ENCODE measurements at regions not wholly inside any gene's neighbourhood (a gene's known extent, or its start where the extent isn't known, plus 50 kb on each side); places are given as distances from the start of the nearest gene placed in this dataset.

DNA sequence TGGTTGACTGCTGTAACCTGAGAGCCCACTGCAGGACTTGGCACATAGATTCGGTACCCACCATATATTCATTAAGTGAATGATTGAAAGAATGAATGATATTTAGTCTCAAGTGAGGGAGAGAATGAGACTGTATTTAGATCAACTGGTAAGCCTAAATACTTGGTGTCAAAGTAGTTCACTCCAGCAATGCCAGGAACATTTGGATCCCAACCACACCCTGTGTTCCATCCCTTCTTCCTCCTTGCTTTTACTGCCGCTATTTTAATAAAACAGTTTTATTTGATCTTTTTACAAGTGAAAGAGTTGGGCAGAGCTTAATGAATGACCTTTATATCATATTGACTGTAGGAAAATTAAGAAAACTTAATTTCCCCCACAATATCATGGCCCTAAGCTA is 473.6 kb upstream of the CBLB start:
- Histone ChIP-seq H3K9me3 (no peaks in the 10 kb centered on the region), H3K4me3 (ENCODE audit: low read depth in 1 of 2, low read length in 1 of 2) (no peak overlapping the region), H3K36me3 (no peaks in the 10 kb centered on the region), H3K27ac (no peak overlapping the region), H3K4me1 (ENCODE audit: control insufficient read depth in 1 of 2, insufficient read depth in 1 of 2, low read depth in 1 of 2, low read length in 1 of 2) (no peaks in the 10 kb centered on the region), H3K27me3 (no peaks in the 10 kb centered on the region)
- TF ChIP-seq, protein P1, sequence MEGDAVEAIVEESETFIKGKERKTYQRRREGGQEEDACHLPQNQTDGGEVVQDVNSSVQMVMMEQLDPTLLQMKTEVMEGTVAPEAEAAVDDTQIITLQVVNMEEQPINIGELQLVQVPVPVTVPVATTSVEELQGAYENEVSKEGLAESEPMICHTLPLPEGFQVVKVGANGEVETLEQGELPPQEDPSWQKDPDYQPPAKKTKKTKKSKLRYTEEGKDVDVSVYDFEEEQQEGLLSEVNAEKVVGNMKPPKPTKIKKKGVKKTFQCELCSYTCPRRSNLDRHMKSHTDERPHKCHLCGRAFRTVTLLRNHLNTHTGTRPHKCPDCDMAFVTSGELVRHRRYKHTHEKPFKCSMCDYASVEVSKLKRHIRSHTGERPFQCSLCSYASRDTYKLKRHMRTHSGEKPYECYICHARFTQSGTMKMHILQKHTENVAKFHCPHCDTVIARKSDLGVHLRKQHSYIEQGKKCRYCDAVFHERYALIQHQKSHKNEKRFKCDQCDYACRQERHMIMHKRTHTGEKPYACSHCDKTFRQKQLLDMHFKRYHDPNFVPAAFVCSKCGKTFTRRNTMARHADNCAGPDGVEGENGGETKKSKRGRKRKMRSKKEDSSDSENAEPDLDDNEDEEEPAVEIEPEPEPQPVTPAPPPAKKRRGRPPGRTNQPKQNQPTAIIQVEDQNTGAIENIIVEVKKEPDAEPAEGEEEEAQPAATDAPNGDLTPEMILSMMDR (IDR thresholded peaks at IDR 0.05) = no peak

DNA sequence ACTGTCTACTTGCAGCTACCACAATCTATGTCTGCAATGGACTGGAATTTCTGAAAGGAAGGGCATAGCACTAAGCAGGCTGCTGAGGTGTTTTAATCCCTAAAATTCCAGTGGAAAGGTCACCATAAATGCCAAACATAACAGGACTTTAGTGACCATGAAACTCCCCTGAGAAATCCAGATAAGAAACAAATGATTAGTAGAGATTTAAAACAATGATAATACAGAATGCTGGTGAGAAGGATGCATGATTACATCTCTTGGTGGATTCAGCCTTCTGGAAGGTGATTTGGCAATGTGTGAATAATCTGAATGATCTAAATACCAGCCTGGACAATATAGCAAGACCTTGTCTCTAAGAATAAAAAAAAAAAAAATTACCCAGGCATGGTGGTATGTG is 475.0 kb upstream of the CBLB start:
- Histone ChIP-seq H3K27ac (no peak overlapping the region), H3K4me1 (ENCODE audit: control insufficient read depth in 1 of 2, insufficient read depth in 1 of 2, low read depth in 1 of 2, low read length in 1 of 2) (no peaks in the 10 kb centered on the region), H3K4me3 (ENCODE audit: low read depth in 1 of 2, low read length in 1 of 2) (no peak overlapping the region), H3K27me3 (no peaks in the 10 kb centered on the region), H3K36me3 (no peaks in the 10 kb centered on the region), H3K9me3 (no peaks in the 10 kb centered on the region)
- TF ChIP-seq, protein P1 (IDR thresholded peaks at IDR 0.05) = no peak

DNA sequence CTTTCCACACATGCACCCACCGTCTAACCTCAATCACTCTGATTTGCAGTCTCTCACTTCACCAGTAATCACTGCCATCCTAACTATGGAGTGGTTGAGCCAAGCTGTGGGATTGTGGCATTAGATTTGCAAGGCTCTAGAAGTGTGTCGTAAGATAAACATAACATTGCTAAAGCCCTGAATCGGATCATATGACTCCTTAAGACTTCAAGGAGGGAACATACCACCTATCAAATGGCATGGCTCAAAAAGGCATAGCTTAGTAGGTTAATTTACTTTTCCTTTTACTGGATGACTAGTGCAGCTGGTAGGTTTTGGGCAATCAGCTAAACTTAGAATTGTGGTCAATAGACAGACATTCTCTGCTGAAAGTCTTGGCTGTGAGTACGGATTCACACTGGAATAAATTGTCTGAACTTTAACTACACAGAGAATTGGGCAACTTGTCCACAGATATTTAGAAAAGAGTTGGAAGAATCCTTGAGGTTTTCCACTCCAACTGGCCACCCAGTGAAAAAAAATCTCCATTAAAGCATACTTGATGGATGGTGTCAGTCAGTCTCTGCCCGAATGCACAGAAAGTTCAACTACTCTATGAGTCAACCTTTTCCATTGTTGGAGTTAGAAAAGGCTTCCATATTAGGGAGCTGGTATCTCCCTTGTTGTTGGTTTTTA is 476.7 kb upstream of the CBLB start:
- Histone ChIP-seq H3K4me1 (ENCODE audit: control insufficient read depth in 1 of 2, insufficient read depth in 1 of 2, low read depth in 1 of 2, low read length in 1 of 2) (no peaks in the 10 kb centered on the region), H3K9me3 (no peaks in the 10 kb centered on the region), H3K27me3 (no peaks in the 10 kb centered on the region), H3K27ac (no peak overlapping the region), H3K36me3 (no peaks in the 10 kb centered on the region), H3K4me3 (ENCODE audit: low read depth in 1 of 2, low read length in 1 of 2) (no peak overlapping the region)
- TF ChIP-seq, protein P1 (IDR thresholded peaks at IDR 0.05) = no peak

DNA sequence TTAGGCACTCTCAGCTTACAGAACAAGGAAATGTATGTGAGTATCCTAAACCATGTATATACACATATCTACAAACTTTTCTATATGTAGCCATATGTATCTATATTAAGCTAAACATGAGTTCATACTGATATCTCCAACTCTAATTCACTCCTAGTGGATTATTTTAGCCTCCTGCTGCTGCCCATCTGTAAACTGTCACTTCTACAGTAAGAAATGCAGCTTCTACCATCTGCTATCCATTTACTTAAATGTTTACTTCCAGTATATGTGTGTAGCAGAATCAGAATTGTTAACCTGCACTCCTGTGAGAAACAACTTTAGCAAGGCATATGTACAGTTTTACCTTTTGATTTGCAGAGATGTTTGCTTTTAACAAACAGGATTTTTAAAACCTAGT is 478.5 kb upstream of the CBLB start:
- Histone ChIP-seq H3K27me3 (no peaks in the 10 kb centered on the region), H3K36me3 (no peaks in the 10 kb centered on the region), H3K9me3 (no peaks in the 10 kb centered on the region), H3K4me1 (ENCODE audit: control insufficient read depth in 1 of 2, insufficient read depth in 1 of 2, low read depth in 1 of 2, low read length in 1 of 2) (no peaks in the 10 kb centered on the region), H3K4me3 (ENCODE audit: low read depth in 1 of 2, low read length in 1 of 2) (no peak overlapping the region), H3K27ac (no peak overlapping the region)
- TF ChIP-seq, protein P1 (IDR thresholded peaks at IDR 0.05) = no peak

DNA sequence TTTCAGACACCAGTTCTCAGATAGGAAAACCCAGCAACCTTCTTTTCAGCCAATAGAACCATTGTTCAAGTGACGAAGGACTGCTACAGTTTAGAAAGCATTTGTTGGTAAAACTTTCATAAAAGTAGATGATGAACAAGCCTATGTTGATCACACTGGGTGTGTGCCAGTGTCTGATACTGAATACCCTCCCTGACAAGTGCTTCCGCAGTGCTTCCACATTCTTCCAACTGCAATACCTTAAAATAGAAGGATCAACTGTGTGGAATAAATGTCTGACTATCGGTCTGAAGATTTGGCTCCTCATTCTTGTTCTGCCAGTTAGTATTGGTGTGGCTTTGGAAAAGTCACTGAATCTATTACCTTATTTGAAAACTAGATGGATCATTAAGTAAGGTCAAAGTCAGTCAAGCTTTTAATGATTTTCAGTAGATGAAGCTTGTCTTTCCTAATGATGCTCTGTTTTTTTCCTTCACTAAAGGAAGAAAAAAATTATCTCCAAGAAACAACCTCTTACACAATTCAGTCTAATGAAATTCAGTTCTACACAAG is 479.4 kb upstream of the CBLB start:
- no peaks in the 10 kb centered on the region for H3K4me1 ChIP-seq (ENCODE audit: control insufficient read depth in 1 of 2, insufficient read depth in 1 of 2, low read depth in 1 of 2, low read length in 1 of 2)

More for the DNA sequence above, 479.4 kb upstream of the CBLB start:
- Histone ChIP-seq H3K27me3 (no peaks in the 10 kb centered on the region), H3K36me3 (no peaks in the 10 kb centered on the region), H3K27ac (no peak overlapping the region), H3K4me3 (ENCODE audit: low read depth in 1 of 2, low read length in 1 of 2) (no peak overlapping the region), H3K9me3 (no peaks in the 10 kb centered on the region)
- TF ChIP-seq, protein P1 (IDR thresholded peaks at IDR 0.05) = no peak

Data from neutrophil (primary cell).